Body of pancreas (tissue), 4 donors: ENCODE measurements at regions not wholly inside any gene's neighbourhood (a gene's known extent, or its start where the extent isn't known, plus 50 kb on each side); places are given as distances from the start of the nearest gene placed in this dataset.

Experiments
- CTCF ChIP-seq, 7 experiments: fragments of 450-650 bp in 4 of 7; fragments of 200-600 bp in 3 of 7; sonication (generic) in 3 of 7; IDR thresholded peaks; one replicate each; pipeline ENCODE4 v1.5.1; 2016 to 2019; ENCODE audit warnings: antibody characterized with exemption in 7 of 7
- POLR2A ChIP-seq, 3 donors: fragments of 450-650 bp; IDR thresholded peaks; one replicate each; pipeline ENCODE4 v1.6.1; 2016; ENCODE audit warnings: antibody characterized with exemption in 3 of 3, mild to moderate bottlenecking in 2 of 3

- TF ChIP-seq CTCF (IDR thresholded peaks at IDR 0.05) = no peak
- TF ChIP-seq POLR2A (IDR thresholded peaks at IDR 0.05) = no peak
Observed at GRCh38 chr4:130486186-130486585, 1390.2 kb downstream of the C4orf33 start.
